Ramos (cell line): ENCODE measurements at regions not wholly inside any gene's neighbourhood (a gene's known extent, or its start where the extent isn't known, plus 50 kb on each side); places are given as distances from the start of the nearest gene placed in this dataset.
"Not testable (repeated sequence)": the region's sequence is repeated elsewhere in the genome, so short reads cannot be mapped to it uniquely, and the experiment has no call there.

Experiments
- in situ Hi-C: fragments of 300-500 bp; cut with MboI; formaldehyde crosslinking; loops from one replicate; pipeline ENCODE4 v1.14.3; 2022; ENCODE audit warnings: low sequenced_read_pairs; ENCODE audit not compliant: unreplicated experiment

GRCh38 chr18:41645589-41646360, 309.3 kb upstream of the PIK3C3 start:
- in situ Hi-C loops: no loop called here

GRCh38 chr18:41644466-41644865, 310.6 kb upstream of the PIK3C3 start:
- in situ Hi-C loops: no loop called here

- in situ Hi-C loops: no loop called here
These were observed 311.6 kb upstream of the PIK3C3 start for GRCh38 chr18:41643427-41643826.

- in situ Hi-C loops: no loop called here
These were observed 312.3 kb upstream of the PIK3C3 start for GRCh38 chr18:41642756-41643155.

- in situ Hi-C loops: no loop called here
These were observed 315.8 kb upstream of the PIK3C3 start for GRCh38 chr18:41639218-41639617.

GRCh38 chr18:41631723-41632285, 323.2 kb upstream of the PIK3C3 start:
- in situ Hi-C loops: not testable (repeated sequence)

- in situ Hi-C loops: no loop called here
These were observed 324.7 kb upstream of the PIK3C3 start for GRCh38 chr18:41630232-41630886.

DNA sequence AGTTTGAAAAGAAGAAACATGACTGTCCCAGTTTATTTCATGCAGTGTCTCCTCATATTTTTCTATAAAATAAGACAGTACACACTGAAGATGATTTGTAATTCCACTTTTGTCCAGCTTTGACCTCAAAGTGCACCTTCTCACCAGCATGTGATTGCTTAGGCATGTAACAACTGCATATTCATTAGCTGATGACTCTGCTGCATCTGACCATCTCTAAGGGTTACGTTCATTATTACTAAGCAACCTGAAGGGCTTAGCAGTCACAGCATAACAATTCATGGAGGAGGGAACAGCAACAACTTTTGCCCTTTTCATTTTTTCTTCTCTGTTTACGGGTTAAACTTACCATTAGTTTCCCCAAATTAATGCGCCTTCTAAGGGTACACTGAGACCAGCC, 330.6 kb upstream of the PIK3C3 start:
- in situ Hi-C loops: no loop called here

DNA sequence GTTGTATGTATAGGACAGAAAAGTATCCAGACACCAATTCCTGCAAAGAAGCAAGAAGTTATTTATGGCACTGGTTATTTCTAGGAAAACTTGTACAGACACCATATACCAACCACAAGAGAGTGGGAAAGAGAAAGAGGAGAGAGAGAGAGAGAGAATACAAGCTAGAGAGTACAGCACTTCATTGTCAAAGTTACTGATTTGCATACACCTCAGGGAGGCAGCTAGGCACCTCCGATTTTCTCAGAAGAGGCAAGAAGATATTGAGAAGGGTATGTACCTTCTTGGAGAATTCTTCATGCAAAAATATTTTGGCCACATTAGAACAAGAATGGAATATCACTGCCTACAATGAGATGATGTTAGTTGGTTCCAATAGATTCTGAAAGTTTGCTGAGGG, 333.9 kb upstream of the PIK3C3 start:
- in situ Hi-C loops: no loop called here

DNA sequence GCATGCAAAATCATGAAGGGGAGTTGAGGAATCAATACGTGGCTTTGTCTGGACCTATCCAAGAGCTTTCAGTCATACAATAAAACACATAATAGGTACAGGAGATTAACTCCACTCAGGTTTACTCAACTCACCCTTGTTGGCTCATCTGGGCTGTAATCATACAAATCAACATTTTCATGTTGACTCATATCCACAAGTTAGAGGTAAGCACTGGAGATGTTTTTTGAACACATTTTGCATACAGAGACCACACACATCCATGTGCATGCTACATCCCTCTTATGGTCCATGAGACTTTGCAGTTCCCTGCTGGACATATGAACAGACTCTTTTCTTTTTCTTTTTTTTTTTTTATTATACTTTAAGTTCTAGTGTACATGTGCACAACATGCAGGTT, 336.9 kb upstream of the PIK3C3 start:
- in situ Hi-C loops: no loop called here

GRCh38 chr18:41617647-41618046, 337.4 kb upstream of the PIK3C3 start:
- in situ Hi-C loops: no loop called here

- in situ Hi-C loops: no loop called here
These were observed 341.9 kb upstream of the PIK3C3 start for GRCh38 chr18:41613003-41613609.

GRCh38 chr18:41604964-41605363, 350.1 kb upstream of the PIK3C3 start:
- in situ Hi-C loops: no loop called here

- in situ Hi-C loops: no loop called here
These were observed 353.0 kb upstream of the PIK3C3 start for GRCh38 chr18:41602034-41602433.

GRCh38 chr18:41600693-41601391, 354.2 kb upstream of the PIK3C3 start:
- in situ Hi-C loops: no loop called here

DNA sequence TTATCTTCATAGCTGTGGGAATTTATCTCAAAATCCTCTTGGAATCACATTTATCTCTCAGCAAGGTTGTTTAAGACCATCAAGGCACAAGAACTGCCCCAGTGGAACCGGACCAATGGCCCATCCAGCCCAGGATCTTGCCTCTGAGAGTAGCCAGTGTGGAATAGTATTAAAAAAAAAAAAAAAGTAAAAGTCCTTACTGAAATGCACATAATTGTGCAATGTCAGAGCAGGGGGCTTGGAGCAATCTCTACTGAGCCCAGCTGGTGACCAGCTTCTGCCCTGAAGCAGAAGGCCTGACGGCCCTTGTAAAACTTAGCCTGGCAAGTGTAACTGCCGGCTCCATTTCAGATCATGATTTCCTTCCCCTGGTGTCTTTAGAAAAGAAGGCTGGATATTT, 355.6 kb upstream of the PIK3C3 start:
- in situ Hi-C loops: no loop called here

DNA sequence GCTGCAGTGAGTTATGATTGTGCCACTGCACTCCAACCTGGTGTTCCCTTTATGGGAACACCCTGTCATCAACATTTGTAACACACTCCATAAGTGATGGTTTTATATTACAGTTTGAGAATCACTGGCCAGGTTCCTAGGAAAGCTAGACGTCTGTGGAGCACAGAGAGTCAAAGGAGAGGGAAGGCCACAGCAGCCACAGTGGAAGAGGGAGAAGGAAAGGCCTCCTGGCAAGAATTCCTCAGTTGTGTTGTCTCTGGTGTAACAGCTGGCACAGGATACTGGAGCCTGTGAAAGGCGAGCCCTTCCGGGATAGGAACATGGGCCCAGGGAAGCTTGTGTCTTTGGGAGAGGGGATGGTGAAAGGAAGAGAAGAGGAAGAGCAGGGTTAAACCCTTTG, 360.5 kb upstream of the PIK3C3 start:
- in situ Hi-C loops: no loop called here

DNA sequence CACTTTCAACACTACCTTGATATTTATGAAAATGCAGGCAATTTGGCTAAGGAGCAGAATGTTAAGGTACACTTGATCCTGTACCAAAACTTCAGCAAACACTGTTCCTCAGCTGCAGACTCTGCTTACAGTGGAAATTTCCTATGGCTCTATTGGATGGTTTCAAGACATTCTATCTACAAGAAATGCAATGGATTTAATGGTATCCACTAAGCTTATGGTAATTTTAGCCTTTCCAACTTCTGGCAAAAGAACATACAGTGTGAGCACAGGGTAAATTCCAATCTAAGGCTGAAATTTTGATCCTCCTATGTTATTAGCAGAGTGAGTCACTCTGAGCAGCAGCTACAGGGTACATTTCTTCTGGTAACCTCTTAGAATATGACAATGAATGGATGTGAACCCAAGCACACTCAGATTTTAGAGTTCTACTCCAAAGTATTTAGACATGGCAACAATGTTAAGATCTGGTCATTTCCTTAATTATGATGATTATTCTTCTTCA, 361.8 kb upstream of the PIK3C3 start:
- in situ Hi-C loops: no loop called here

GRCh38 chr18:41587976-41588375, 367.1 kb upstream of the PIK3C3 start:
- in situ Hi-C loops: no loop called here

- in situ Hi-C loops: no loop called here
These were observed 369.5 kb upstream of the PIK3C3 start for GRCh38 chr18:41585512-41585911.
